Activated naive CD8-positive, alpha-beta T cell (primary cell): ENCODE measurements at regions not wholly inside any gene's neighbourhood (a gene's known extent, or its start where the extent isn't known, plus 50 kb on each side); places are given as distances from the start of the nearest gene placed in this dataset.
"Not testable (repeated sequence)": the region's sequence is repeated elsewhere in the genome, so short reads cannot be mapped to it uniquely, and the experiment has no call there.

Experiments used
- H3K27ac Mint-ChIP-seq: one replicate; pipeline ENCODE4 v1.8.0; 2021; ENCODE audit warnings: mixed read lengths
- H3K27me3 Mint-ChIP-seq: one replicate; pipeline ENCODE4 v1.8.0; 2021; ENCODE audit warnings: mixed read lengths
- H3K36me3 Mint-ChIP-seq: one replicate; pipeline ENCODE4 v1.8.0; 2021; ENCODE audit warnings: mixed read lengths
- H3K4me1 Mint-ChIP-seq: one replicate; pipeline ENCODE4 v1.8.0; 2021; ENCODE audit warnings: low read depth, mixed read lengths
- H3K4me3 Mint-ChIP-seq: one replicate; pipeline ENCODE4 v1.8.0; 2021; ENCODE audit warnings: mild to moderate bottlenecking, mixed read lengths
- H3K9me3 Mint-ChIP-seq: one replicate; pipeline ENCODE4 v1.8.0; 2021; ENCODE audit warnings: low read depth, mixed read lengths

- Mint-ChIP-seq H3K4me1 (no peaks in the 10 kb centered on the region), H3K4me3 (no peak overlapping the region), H3K9me3 (no peaks in the 10 kb centered on the region), H3K36me3 (no peaks in the 10 kb centered on the region), H3K27ac (no peak overlapping the region), H3K27me3 (peaks cover 1% of the 10 kb centered on the region)
Measured at GRCh38 chrX:121389976-121390714, 342.7 kb downstream of the GLUD2 start.

DNA sequence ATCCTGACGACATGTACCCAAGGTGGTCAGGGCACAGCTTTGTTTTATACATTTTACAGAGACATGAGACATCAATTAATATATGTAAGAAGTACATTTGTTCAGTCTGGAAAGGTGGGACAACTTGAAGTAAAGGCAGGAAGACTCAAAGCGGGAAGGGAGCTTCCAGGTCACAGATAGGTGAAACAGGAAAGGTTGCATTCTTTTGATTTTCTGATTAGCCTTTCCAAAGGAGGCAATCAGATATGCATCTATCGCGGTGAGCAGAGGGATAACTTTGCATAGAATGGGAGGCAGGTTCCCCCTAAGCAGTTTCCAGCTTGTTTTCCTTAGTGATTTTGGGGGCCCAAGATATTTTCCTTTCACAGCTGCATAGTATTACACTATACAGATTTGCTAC, 358.4 kb downstream of the GLUD2 start:
- Mint-ChIP-seq H3K27ac (no peak overlapping the region), H3K9me3 (no peaks in the 10 kb centered on the region), H3K27me3 (no peaks in the 10 kb centered on the region), H3K36me3 (no peaks in the 10 kb centered on the region), H3K4me1 (no peaks in the 10 kb centered on the region), H3K4me3 (no peak overlapping the region)

DNA sequence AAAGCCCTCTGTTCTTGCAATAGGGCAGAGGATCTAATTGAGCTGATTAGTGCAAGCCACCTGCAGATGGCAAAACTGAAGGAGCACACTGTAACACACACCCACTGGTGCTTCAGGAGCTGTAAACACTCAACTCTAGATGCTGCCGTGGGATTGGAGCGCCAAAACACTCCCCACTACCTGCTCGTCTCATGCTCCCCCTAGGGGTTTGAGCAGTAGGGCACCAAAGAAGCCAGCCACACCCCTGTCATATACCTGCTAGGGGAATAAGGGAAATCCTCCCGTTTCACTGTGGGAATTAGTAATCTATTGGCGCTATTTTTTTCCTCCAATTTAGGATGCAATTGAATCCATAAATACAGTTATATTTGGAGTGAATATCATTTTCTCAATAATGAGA, 360.2 kb downstream of the GLUD2 start:
- no peaks in the 10 kb centered on the region for H3K36me3 Mint-ChIP-seq
- no peaks in the 10 kb centered on the region for H3K4me1 Mint-ChIP-seq
- no peak overlapping the region for H3K27ac Mint-ChIP-seq
- H3K27me3 Mint-ChIP-seq: no peaks in the 10 kb centered on the region
- H3K9me3 Mint-ChIP-seq: no peaks in the 10 kb centered on the region
- no peak overlapping the region for H3K4me3 Mint-ChIP-seq

DNA sequence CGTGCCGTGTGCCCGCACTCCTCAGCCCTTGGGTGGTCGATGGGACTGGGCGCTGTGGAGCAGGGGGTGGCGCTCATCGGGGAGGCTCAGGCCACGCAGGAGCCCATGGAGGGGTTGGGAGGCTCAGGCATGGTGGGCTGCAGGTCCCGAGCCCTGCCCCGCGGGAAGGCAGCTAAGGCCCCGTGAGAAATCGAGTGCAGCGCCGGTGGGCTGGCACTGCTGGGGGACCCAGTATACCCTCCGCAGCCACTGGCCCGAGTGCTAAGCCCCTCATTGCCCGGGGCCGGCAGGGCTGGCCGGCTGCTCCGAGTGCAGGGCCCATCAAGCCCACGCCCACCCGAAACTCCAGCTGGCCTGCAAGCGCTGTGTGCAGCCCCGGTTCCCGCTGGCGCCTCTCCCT, 384.1 kb downstream of the GLUD2 start:
- not testable (repeated sequence) for H3K9me3 Mint-ChIP-seq, H3K4me1 Mint-ChIP-seq, H3K27ac Mint-ChIP-seq, H3K36me3 Mint-ChIP-seq, H3K4me3 Mint-ChIP-seq, H3K27me3 Mint-ChIP-seq

DNA sequence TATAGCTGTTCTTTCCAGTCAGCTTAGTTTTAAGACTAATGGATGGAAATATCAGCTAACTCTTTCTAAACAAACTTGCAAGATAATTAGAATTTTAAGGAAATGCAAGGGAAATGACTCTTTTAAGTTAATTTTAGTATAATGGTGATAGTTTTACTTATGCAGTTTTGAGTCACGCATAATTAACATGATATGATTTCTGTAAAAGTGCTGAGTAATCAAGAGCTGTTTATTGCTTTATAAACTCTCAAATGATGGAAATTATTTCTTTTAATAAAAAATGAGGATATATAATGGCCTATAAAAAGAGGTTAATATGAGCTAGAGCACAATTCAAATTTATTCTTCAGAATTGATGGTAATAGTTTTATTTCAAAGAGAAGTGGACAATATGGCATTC, 385.9 kb downstream of the GLUD2 start:
- Mint-ChIP-seq H3K4me1 (no peaks in the 10 kb centered on the region), H3K4me3 (no peak overlapping the region), H3K9me3 (no peaks in the 10 kb centered on the region), H3K27ac (no peak overlapping the region), H3K36me3 (no peaks in the 10 kb centered on the region), H3K27me3 (no peaks in the 10 kb centered on the region)

- H3K9me3 Mint-ChIP-seq, H3K27ac Mint-ChIP-seq, H3K27me3 Mint-ChIP-seq, H3K4me3 Mint-ChIP-seq, H3K4me1 Mint-ChIP-seq, H3K36me3 Mint-ChIP-seq: not testable (repeated sequence)
Measured at GRCh38 chrX:121437666-121438065, 390.3 kb downstream of the GLUD2 start.

DNA sequence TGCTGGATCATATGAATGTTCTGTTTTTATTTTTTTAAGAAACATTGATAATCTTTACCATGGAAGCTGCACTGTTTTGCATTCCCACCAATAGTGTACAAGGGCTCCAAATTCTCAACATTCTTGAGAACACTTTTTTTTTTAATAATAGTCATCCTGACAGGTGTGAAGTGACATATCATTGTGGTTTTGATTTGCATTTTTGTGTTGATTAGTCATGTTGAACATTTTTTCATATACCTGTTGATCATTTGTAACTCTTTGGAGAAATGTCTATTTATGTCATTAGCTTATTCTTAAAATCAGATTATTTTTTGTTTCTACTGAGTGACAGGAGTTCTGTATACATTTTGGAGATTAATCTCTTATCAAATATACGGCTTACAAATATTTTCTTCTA, 408.5 kb downstream of the GLUD2 start:
- Mint-ChIP-seq H3K9me3 (no peaks in the 10 kb centered on the region), H3K4me1 (no peaks in the 10 kb centered on the region), H3K27me3 (no peaks in the 10 kb centered on the region), H3K4me3 (no peak overlapping the region), H3K27ac (no peak overlapping the region), H3K36me3 (no peaks in the 10 kb centered on the region)

DNA sequence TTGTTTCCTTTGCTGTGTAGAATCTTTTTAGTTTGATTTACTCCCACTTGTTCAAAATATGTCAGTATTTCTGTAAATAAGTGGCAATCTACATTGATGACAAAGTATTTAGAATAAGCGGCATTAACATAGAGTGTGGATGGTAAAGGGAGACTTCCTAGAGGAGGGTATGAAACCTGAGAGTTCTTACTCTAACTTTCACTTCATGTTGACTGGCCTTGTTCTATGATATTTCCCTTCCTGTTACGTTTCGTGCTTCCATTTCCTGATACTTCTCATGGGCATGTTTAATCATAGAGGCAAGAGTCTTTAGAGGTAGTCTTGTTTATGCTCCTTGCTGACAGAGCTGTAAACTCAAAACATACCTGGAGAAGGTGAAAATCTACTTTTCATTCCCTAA, 408.9 kb downstream of the GLUD2 start:
- H3K9me3 Mint-ChIP-seq: no peaks in the 10 kb centered on the region
- H3K27me3 Mint-ChIP-seq: no peaks in the 10 kb centered on the region
- H3K36me3 Mint-ChIP-seq: no peaks in the 10 kb centered on the region
- H3K4me1 Mint-ChIP-seq: no peaks in the 10 kb centered on the region
- no peak overlapping the region for H3K27ac Mint-ChIP-seq
- no peak overlapping the region for H3K4me3 Mint-ChIP-seq

DNA sequence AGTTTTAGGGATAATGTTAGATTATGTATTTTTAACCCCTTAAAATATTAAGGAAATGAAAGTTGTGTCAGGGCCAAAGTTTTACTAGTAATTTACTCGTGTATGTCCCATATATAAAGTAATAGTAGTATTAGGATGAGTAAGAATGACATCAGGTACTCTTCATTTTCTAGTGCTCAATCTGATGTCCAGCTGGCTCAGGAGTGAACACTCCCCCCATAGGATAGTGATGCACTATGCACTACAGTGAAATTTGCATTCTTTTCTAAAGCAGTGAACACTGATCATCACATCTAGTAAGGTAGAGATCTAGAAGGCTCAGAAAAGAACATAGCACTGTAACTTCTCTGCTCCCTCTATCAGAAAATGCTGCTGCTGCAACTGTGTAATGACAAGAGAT, 409.7 kb downstream of the GLUD2 start:
- Mint-ChIP-seq H3K27me3 (no peaks in the 10 kb centered on the region), H3K4me1 (no peaks in the 10 kb centered on the region), H3K9me3 (no peaks in the 10 kb centered on the region), H3K4me3 (no peak overlapping the region), H3K27ac (no peak overlapping the region), H3K36me3 (no peaks in the 10 kb centered on the region)

GRCh38 chrX:121479406-121479805, 432.0 kb downstream of the GLUD2 start:
- Mint-ChIP-seq H3K36me3 (no peaks in the 10 kb centered on the region), H3K27me3 (no peaks in the 10 kb centered on the region), H3K9me3 (no peaks in the 10 kb centered on the region), H3K4me1 (no peaks in the 10 kb centered on the region), H3K27ac (no peak overlapping the region), H3K4me3 (no peak overlapping the region)

DNA sequence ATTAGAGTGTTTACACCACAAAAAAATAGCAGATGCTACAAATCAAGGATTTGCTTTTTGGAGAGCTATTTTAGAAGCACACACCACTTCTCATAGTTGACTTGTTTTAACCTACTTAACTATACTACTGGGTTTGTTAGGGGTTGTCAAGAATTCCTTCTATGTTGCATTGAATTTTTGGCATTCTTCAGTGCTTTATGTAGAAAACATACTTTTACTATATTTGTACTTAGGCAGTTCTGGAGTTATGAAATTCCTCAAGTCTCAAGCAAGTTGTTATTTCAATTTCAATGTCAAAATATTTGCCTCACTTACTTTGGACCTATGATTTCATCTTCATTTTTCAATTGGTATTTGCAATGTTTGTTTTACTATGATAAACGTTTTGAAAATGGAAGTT, 449.6 kb downstream of the GLUD2 start:
- Mint-ChIP-seq H3K4me3 (no peak overlapping the region), H3K27me3 (no peaks in the 10 kb centered on the region), H3K27ac (no peak overlapping the region), H3K9me3 (no peaks in the 10 kb centered on the region), H3K4me1 (no peaks in the 10 kb centered on the region), H3K36me3 (no peaks in the 10 kb centered on the region)

- Mint-ChIP-seq H3K27me3 (no peaks in the 10 kb centered on the region), H3K27ac (no peak overlapping the region), H3K4me1 (no peaks in the 10 kb centered on the region), H3K36me3 (no peaks in the 10 kb centered on the region), H3K4me3 (no peak overlapping the region), H3K9me3 (no peaks in the 10 kb centered on the region)
Measured at GRCh38 chrX:121504153-121504552, 456.7 kb downstream of the GLUD2 start.

DNA sequence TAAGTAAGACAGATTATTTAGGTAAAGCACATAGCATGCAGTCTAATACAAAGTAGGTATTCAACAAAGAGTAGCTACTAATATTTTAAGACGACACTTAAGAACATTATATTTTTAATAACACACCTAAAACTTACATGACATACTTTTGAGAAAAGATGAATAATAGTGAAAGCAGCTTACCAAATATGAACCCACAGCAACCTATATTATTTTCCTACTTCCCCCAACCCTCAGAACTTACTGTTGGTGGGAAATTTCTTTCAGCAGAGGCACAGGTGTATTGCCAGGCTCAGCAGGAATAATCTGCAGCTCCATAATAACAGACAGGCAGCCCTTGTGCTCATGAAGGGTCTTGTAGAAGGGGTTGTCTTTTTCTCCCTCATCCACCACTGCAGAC, 498.9 kb downstream of the GLUD2 start:
- Mint-ChIP-seq H3K27me3 (no peaks in the 10 kb centered on the region), H3K36me3 (no peaks in the 10 kb centered on the region), H3K9me3 (no peaks in the 10 kb centered on the region), H3K4me3 (no peak overlapping the region), H3K27ac (no peak overlapping the region), H3K4me1 (no peaks in the 10 kb centered on the region)

DNA sequence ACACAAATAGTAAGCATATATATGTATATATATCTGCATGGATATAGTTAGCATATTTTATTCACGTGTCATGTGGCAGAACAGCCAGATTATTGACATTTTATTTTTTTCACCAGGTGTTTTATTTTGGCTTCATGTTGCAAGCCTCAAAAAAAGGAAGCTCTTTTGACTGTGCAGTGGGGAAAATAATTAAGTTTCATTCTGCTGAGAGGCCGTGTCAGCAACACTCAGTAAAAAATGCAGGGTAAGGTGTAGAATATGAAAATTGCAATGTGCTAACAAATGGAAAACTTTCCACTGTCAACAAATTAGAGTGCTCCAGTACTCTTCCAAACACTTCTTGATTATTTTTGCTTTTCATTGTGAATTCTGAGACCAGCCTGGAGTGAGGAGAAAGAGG, 511.5 kb downstream of the GLUD2 start:
- Mint-ChIP-seq H3K4me3 (no peak overlapping the region), H3K27ac (no peak overlapping the region), H3K4me1 (no peaks in the 10 kb centered on the region), H3K9me3 (no peaks in the 10 kb centered on the region), H3K36me3 (no peaks in the 10 kb centered on the region), H3K27me3 (no peaks in the 10 kb centered on the region)

DNA sequence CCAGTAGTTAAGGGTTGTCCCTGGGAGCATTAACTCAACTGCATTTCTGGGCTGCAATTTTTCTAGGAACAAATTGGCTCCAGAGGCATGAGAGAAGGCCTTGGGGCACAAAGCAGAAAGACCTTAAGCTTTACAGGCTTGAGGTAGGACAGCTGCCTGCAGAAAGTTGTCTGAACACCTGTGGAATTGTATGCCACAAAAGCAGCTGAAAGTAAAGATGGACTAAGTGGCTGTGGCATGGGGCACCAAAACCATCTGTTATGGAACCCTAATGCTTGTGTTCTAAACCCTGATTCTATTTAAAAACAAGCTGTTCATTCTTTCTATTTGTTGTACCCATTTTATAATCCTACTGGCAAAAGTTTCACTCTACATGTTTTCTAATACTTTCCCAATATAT, 515.2 kb downstream of the GLUD2 start:
- H3K27ac Mint-ChIP-seq: no peak overlapping the region
- no peaks in the 10 kb centered on the region for H3K27me3 Mint-ChIP-seq
- H3K4me3 Mint-ChIP-seq: no peak overlapping the region
- no peaks in the 10 kb centered on the region for H3K9me3 Mint-ChIP-seq
- H3K4me1 Mint-ChIP-seq: no peaks in the 10 kb centered on the region
- no peaks in the 10 kb centered on the region for H3K36me3 Mint-ChIP-seq

DNA sequence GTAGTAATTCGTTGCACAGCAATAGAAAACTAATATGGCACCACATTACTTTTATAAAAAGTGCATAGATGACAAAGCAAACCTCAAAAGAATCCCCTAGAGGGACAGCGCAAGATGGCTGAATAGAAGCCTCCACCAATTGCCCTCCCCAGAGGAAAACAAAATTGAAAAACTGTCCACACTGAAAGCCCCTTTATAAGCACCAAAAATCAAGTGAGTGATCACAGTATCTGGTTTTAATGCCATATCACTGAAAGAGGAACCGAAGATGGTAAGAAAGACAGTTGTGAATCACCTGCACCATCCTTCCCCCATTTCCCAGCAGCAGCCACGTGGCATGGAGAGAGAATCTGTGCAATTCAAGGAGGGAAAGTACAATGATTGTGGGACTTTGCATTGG, 522.2 kb downstream of the GLUD2 start:
- Mint-ChIP-seq H3K27ac (no peak overlapping the region), H3K36me3 (no peaks in the 10 kb centered on the region), H3K9me3 (no peaks in the 10 kb centered on the region), H3K27me3 (no peaks in the 10 kb centered on the region), H3K4me1 (no peaks in the 10 kb centered on the region), H3K4me3 (no peak overlapping the region)
